Prostate gland (tissue), 2 donors: ENCODE measurements at regions not wholly inside any gene's neighbourhood (a gene's known extent, or its start where the extent isn't known, plus 50 kb on each side); places are given as distances from the start of the nearest gene placed in this dataset.

Experiments used
- POLR2AphosphoS5 ChIP-seq: sonication (generic); formaldehyde crosslinking; IDR thresholded peaks from one replicate; pipeline ENCODE4 v1.6.1; 2017; ENCODE audit warnings: antibody characterized with exemption
- TF ChIP-seq, protein P1 (sequence below), 4 experiments: fragments of 200-600 bp in 2 of 4; fragments of 450-650 bp in 2 of 4; sonication (generic) in 2 of 4; IDR thresholded peaks; 1 replicate in 3 of 4; 2 replicates in 1 of 4; pipeline ENCODE4 v1.5.1; 2016 to 2019; ENCODE audit warnings: antibody characterized with exemption in 4 of 4, mild to moderate bottlenecking in 2 of 4, moderate library complexity in 2 of 4

DNA sequence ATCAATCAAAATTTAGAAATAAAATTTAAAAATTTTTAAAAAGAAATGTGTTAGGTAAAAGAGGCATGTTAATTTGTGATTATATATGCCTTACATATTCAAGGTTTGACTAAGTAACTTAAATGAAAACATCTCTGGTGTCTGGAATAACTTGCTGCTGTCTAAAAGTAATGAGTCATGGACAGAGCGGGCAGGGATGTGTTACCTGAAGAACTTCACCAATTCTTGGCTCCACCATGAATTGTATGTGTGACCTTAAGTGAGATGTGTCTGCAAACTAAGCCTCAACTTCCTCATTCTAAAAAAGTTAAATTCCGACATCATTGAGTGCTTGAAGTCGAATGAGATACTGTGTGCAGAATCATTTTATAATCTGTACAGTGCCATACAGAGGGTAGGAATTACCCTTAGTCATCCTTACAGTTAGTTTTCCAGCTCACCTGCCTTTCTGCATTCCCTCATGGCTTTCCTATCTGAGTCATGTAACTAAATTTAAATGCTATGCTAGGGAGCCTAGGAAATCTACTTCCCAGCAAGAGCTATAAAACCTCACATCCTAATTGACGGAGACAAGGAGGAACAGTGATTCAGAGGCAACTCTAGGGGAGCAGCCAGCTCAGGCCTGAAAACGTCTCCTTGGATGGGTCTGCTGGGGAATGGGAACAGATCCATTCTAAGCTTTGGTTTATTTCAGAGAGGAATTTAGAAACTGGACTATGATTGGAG lies 100.7 kb upstream of the TSPAN2 start:
- TF ChIP-seq, protein P1, sequence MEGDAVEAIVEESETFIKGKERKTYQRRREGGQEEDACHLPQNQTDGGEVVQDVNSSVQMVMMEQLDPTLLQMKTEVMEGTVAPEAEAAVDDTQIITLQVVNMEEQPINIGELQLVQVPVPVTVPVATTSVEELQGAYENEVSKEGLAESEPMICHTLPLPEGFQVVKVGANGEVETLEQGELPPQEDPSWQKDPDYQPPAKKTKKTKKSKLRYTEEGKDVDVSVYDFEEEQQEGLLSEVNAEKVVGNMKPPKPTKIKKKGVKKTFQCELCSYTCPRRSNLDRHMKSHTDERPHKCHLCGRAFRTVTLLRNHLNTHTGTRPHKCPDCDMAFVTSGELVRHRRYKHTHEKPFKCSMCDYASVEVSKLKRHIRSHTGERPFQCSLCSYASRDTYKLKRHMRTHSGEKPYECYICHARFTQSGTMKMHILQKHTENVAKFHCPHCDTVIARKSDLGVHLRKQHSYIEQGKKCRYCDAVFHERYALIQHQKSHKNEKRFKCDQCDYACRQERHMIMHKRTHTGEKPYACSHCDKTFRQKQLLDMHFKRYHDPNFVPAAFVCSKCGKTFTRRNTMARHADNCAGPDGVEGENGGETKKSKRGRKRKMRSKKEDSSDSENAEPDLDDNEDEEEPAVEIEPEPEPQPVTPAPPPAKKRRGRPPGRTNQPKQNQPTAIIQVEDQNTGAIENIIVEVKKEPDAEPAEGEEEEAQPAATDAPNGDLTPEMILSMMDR (IDR thresholded peaks at IDR 0.05) = no peak
- peak; percentile 37 for TF ChIP-seq POLR2AphosphoS5
